HUES6 (cell line): ENCODE measurements at regions not wholly inside any gene's neighbourhood (a gene's known extent, or its start where the extent isn't known, plus 50 kb on each side); places are given as distances from the start of the nearest gene placed in this dataset.

Source experiments
- H3K27ac ChIP-seq: 2 replicates; pipeline ENCODE4 v1.7.0; 2013; ENCODE audit warnings: low read depth, mild to moderate bottlenecking, low read length, inconsistent platforms
- H3K27me3 ChIP-seq: 2 replicates; pipeline ENCODE4 v1.6.1; 2013; ENCODE audit warnings: low read length; ENCODE audit not compliant: control insufficient read depth, insufficient read depth
- H3K36me3 ChIP-seq: 2 replicates; pipeline ENCODE4 v1.6.1; 2013; ENCODE audit warnings: low read length; ENCODE audit not compliant: control insufficient read depth, insufficient read depth
- H3K4me1 ChIP-seq: 2 replicates; pipeline ENCODE4 v1.6.1; 2013; ENCODE audit warnings: low read length; ENCODE audit not compliant: control insufficient read depth, insufficient read depth
- H3K4me3 ChIP-seq: 2 replicates; pipeline ENCODE4 v1.5.1; 2013; ENCODE audit warnings: low read depth, low read length
- H3K9ac ChIP-seq: one replicate; pipeline ENCODE4 v1.6.1; 2013; ENCODE audit warnings: mild to moderate bottlenecking, low read length
- H3K9me3 ChIP-seq: 2 replicates; pipeline ENCODE4 v1.6.1; 2013; ENCODE audit warnings: low read depth, low read length; ENCODE audit not compliant: control insufficient read depth, insufficient read depth

- H3K9ac ChIP-seq: no peak overlapping the region
- H3K9me3 ChIP-seq: 0 out of 2 replicates have a peak, but pooled peaks cover 7% of the 10 kb centered on the region
- no peaks in the 10 kb centered on the region for H3K4me1 ChIP-seq
- no peak overlapping the region for H3K4me3 ChIP-seq
- no peaks in the 10 kb centered on the region for H3K27me3 ChIP-seq
- no peak overlapping the region for H3K27ac ChIP-seq
- H3K36me3 ChIP-seq: no peaks in the 10 kb centered on the region
These were observed 626.7 kb upstream of the SALL3 start for GRCh38 chr18:78352910-78353309.

GRCh38 chr18:78362198-78362597 is 617.4 kb upstream of the SALL3 start:
- H3K4me3 ChIP-seq: no peak overlapping the region
- 0 out of 2 replicates have a peak, but pooled peaks cover 3% of the 10 kb centered on the region for H3K9me3 ChIP-seq
- no peaks in the 10 kb centered on the region for H3K4me1 ChIP-seq
- no peak overlapping the region for H3K27ac ChIP-seq
- H3K27me3 ChIP-seq: no peaks in the 10 kb centered on the region
- no peaks in the 10 kb centered on the region for H3K36me3 ChIP-seq
- H3K9ac ChIP-seq: no peak overlapping the region

- no peak overlapping the region for H3K4me3 ChIP-seq
- no peaks in the 10 kb centered on the region for H3K36me3 ChIP-seq
- no peaks in the 10 kb centered on the region for H3K4me1 ChIP-seq
- no peak overlapping the region for H3K9ac ChIP-seq
- no peaks in the 10 kb centered on the region for H3K9me3 ChIP-seq
- no peaks in the 10 kb centered on the region for H3K27me3 ChIP-seq
- no peak overlapping the region for H3K27ac ChIP-seq
These were observed 615.8 kb upstream of the SALL3 start for GRCh38 chr18:78363556-78364387.

- no peaks in the 10 kb centered on the region for H3K4me1 ChIP-seq
- no peak overlapping the region for H3K27ac ChIP-seq
- no peaks in the 10 kb centered on the region for H3K36me3 ChIP-seq
- no peak overlapping the region for H3K4me3 ChIP-seq
- H3K9me3 ChIP-seq: no peaks in the 10 kb centered on the region; the same call in 1 of the 2 replicates
- H3K9ac ChIP-seq: no peak overlapping the region
- no peaks in the 10 kb centered on the region for H3K27me3 ChIP-seq
These were observed 615.1 kb upstream of the SALL3 start for GRCh38 chr18:78364388-78364960.

GRCh38 chr18:78367996-78368395 is 611.6 kb upstream of the SALL3 start:
- no peak overlapping the region for H3K4me3 ChIP-seq
- no peaks in the 10 kb centered on the region for H3K4me1 ChIP-seq
- H3K27me3 ChIP-seq: no peaks in the 10 kb centered on the region
- no peak overlapping the region for H3K9ac ChIP-seq
- H3K36me3 ChIP-seq: no peaks in the 10 kb centered on the region
- no peaks in the 10 kb centered on the region; the same call in 1 of the 2 replicates for H3K9me3 ChIP-seq
- no peak overlapping the region for H3K27ac ChIP-seq

- Histone ChIP-seq H3K27me3 (no peaks in the 10 kb centered on the region), H3K4me3 (no peak overlapping the region), H3K9me3 (peaks cover 2% of the 10 kb centered on the region; the same call in 1 of the 2 replicates), H3K36me3 (no peaks in the 10 kb centered on the region), H3K9ac (no peak overlapping the region), H3K4me1 (no peaks in the 10 kb centered on the region), H3K27ac (no peak overlapping the region)
These were observed 610.9 kb upstream of the SALL3 start for GRCh38 chr18:78368726-78369125.

- Histone ChIP-seq H3K9me3 (peaks cover 2% of the 10 kb centered on the region; the same call in 1 of the 2 replicates), H3K27ac (no peak overlapping the region), H3K36me3 (no peaks in the 10 kb centered on the region), H3K9ac (no peak overlapping the region), H3K4me1 (no peaks in the 10 kb centered on the region), H3K4me3 (no peak overlapping the region), H3K27me3 (no peaks in the 10 kb centered on the region)
These were observed 603.6 kb upstream of the SALL3 start for GRCh38 chr18:78376046-78376445.

GRCh38 chr18:78378403-78378802 is 601.2 kb upstream of the SALL3 start:
- Histone ChIP-seq H3K4me1 (no peaks in the 10 kb centered on the region), H3K9ac (no peak overlapping the region), H3K4me3 (no peak overlapping the region), H3K27ac (no peak overlapping the region), H3K36me3 (no peaks in the 10 kb centered on the region), H3K27me3 (no peaks in the 10 kb centered on the region), H3K9me3 (no peaks in the 10 kb centered on the region; the same call in 1 of the 2 replicates)

- Histone ChIP-seq H3K4me1 (no peaks in the 10 kb centered on the region), H3K4me3 (no peak overlapping the region), H3K27ac (no peak overlapping the region), H3K27me3 (no peaks in the 10 kb centered on the region), H3K9ac (no peak overlapping the region), H3K36me3 (no peaks in the 10 kb centered on the region), H3K9me3 (no peaks in the 10 kb centered on the region; the same call in 1 of the 2 replicates)
These were observed 600.6 kb upstream of the SALL3 start for GRCh38 chr18:78378983-78379382.

- no peaks in the 10 kb centered on the region; the same call in 1 of the 2 replicates for H3K27me3 ChIP-seq
These were observed 589.2 kb upstream of the SALL3 start for GRCh38 chr18:78390348-78390951.

GRCh38 chr18:78390952-78391348 is 588.7 kb upstream of the SALL3 start:
- H3K4me3 ChIP-seq: no peak overlapping the region
- H3K9ac ChIP-seq: no peak overlapping the region
- H3K27me3 ChIP-seq: no peaks in the 10 kb centered on the region; the same call in 1 of the 2 replicates
- H3K36me3 ChIP-seq: no peaks in the 10 kb centered on the region
- no peaks in the 10 kb centered on the region for H3K4me1 ChIP-seq
- no peaks in the 10 kb centered on the region for H3K9me3 ChIP-seq
- no peak overlapping the region for H3K27ac ChIP-seq

More at GRCh38 chr18:78390348-78390951, 589.2 kb upstream of the SALL3 start:
- Histone ChIP-seq H3K9me3 (no peaks in the 10 kb centered on the region), H3K4me1 (no peaks in the 10 kb centered on the region), H3K9ac (no peak overlapping the region), H3K4me3 (no peak overlapping the region), H3K27ac (no peak overlapping the region), H3K36me3 (no peaks in the 10 kb centered on the region)
